ENCODE measurements at regions not wholly inside any gene's neighbourhood (a gene's known extent, or its start where the extent isn't known, plus 50 kb on each side); places are given as distances from the start of the nearest gene placed in this dataset.
A peak's percentile ranks its signal among the peaks of the same experiment; 100 is the strongest.

DNA sequence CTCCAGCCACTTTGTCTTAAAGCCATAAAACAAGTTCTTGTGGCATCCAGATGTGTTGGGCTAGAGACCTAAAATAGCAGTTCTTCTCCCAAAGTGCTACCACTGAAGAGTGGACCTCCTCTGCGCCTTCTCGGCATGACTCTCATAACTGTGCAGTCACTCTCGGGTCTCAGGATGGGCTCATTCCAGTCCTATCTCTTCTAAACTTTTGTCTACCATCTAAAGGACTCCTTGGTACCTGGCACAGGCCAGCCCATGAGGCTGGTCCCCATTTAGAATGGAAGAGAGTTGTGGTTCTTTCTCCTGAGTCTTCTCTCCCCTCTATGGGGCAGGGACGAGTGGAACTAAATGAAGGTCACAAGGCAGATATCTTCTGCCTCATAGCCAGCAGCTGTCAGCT, 272.0 kb upstream of the TMTC4 start:
- Mint-ChIP-seq H3K27ac (peak overlapping the region in 1 of 2 donors; percentile 29), H3K9me3 (peaks cover 0 to 7% of the 10 kb centered on the region in 2 donors), H3K36me3 (no peaks in the 10 kb centered on the region)
- no peak for ATAC-seq
- DNase-seq (ENCODE audit: low spot score in 2 of 2): no peak

DNA sequence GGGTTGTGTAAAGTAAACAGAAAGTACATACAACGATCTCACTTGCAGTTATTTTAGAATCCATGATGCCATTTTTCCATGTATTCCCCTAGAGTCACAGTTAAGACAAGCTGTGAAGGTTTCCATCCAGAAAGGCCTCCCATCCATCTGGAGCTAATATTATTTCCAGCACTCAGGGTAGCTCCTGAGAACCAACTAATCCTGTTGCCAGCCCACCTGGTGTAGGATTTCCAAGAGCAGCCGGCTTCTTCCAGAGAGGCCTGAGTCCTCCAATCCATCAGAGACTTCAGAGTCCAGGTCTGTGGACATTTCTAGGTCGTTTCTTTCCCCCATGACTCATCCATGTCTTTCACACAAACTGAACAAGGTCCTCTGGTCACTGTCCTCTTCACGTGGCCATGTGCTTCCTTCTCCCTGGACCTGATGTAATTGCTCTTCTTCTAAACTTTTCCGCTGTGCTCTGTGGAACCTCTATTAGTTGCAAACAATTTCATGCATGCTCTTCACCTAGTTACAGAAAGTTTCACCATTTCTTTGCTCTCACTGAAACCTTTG, 270.3 kb upstream of the TMTC4 start:
- H3K9me3 Mint-ChIP-seq: peaks cover 0 to 7% of the 10 kb centered on the region in 2 donors
- no peak for DNase-seq (ENCODE audit: low spot score in 2 of 2)
- H3K36me3 Mint-ChIP-seq: no peaks in the 10 kb centered on the region
- ATAC-seq: no peak
- no peak overlapping the region for H3K27ac Mint-ChIP-seq

DNA sequence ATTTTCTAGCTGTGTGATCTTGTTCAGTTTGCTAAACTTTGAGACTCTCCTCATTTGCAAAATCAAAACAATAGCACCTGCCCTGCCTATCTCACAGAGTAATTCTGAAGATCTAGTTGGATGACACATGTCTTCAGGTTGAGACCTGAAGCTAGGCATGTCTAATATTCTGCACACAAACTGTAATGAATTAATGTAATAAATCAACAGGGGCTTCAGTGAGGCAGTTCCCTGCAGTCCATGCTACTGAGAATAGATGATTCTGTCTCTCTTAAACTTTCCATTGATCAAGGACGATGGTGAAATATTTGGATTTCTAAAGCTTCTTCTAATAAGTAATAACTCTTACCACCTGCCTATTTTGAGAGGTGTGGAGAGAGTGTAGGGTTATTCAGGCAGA, 268.1 kb upstream of the TMTC4 start:
- no peaks in the 10 kb centered on the region for H3K36me3 Mint-ChIP-seq
- peaks cover 0 to 3% of the 10 kb centered on the region in 2 donors for H3K9me3 Mint-ChIP-seq
- H3K27ac Mint-ChIP-seq: no peak overlapping the region
- DNase-seq (ENCODE audit: low spot score in 2 of 2) (no peak), ATAC-seq (no peak)

DNA sequence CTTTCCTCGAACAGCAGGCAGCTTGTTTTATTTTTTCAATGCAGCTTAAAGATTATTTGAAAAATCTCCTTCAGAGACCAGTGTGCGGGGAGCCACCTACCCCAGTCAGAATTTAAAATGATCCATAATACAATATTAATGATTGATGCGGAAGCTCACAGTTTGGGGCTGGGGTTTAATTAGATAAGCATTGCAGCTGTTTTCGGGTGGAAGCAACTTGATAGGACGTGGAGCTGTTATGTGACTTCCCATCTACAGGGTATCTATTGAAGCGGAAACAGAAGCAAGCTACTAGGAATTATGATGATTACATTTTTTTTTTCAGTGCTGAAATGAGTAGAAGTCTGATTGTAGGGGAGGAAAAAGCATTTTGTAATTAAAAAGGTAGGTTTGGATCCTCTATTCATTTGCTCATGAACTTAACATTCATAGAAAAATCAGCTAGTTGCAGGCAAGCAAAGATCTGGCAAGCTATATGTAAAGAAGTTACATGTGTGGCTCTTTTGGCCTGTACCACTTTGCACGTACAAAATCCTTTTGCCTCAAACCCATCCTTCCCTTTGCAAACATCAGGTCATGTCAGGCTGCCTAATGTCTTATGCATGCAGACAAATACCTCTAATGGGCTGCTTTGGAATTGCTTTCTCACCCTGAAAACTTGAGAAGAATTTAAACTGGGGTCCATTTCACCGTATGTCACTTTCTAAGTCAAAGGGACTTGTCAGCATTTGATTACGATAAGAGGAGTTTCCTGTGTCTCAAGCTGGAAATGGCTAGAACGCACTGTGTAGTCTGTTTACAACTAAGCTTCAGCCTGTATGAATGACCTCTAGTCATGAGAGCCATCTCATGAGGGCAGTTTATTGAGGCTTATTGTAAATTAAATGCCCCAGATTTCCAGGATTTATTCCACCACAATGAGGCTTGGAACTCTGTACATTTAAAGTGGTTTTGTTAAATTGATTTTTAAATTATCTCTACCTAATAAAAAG, 267.1 kb upstream of the TMTC4 start:
- DNase-seq (ENCODE audit: low spot score in 2 of 2) (no peak), ATAC-seq (no peak)
- no peaks in the 10 kb centered on the region for H3K9me3 Mint-ChIP-seq
- no peaks in the 10 kb centered on the region for H3K36me3 Mint-ChIP-seq
- no peak overlapping the region for H3K27ac Mint-ChIP-seq

DNA sequence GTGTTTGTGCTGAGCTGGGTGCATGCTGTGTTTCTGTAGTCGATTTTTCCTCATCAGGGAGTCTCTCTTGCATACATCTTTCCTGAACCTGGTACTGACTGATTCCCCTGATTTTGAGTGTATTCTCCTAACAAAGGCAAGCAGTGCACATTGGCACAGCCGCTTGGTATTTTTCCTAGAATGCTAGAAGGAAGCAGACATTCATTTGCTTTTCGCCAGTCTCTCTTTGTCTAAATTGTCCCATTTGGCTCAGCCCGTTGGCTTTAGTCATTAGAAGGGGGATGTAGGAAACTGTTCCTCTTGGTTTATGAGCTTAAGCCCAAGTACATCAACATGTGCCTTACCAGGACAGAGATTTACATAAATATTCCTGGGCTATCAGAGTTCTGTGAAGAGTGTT, 266.1 kb upstream of the TMTC4 start:
- Mint-ChIP-seq H3K36me3 (no peaks in the 10 kb centered on the region), H3K27ac (no peak overlapping the region), H3K9me3 (no peaks in the 10 kb centered on the region)
- DNase-seq (ENCODE audit: low spot score in 2 of 2) (no peak), ATAC-seq (no peak)

DNA sequence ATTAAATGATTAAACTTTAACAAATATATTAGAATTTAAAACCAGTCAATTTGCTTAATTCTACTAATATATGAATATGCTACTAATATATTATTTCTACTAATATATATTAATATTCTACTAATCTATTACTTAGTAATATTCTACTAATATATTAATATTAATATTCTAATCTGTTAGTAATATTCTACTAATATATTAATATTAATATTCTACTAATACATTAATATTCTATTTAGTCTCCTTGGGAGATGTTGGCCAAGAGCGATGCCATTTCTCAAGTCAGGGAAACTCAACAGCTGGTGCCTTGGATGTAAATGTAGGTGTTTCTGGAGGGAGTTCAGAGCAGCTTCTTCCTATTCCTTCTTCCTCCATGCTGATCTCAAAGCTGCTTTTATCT, 259.2 kb upstream of the TMTC4 start:
- Mint-ChIP-seq H3K9me3 (no peaks in the 10 kb centered on the region), H3K36me3 (no peaks in the 10 kb centered on the region), H3K27ac (no peak overlapping the region)
- DNase-seq (ENCODE audit: low spot score in 2 of 2) (no peak), ATAC-seq (no peak)

DNA sequence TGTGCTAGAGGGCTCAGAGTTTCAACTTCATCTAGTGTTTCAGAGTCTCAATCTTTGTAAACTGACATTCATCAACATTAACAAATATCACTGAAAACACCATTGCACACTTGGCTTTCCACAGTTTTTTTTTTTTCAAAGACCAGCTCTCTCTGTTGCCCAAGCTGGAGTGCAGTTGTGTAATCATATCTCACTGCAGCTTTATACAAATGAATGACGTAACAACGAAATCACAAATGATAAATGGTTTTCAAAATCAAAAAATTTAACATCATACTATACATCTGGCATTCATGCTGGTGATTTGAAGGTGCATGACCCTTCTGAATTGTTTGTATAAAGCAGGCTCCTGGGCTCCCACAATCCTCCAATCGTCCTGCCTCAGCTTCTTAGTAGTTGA, 248.0 kb upstream of the TMTC4 start:
- Mint-ChIP-seq H3K36me3 (no peaks in the 10 kb centered on the region), H3K27ac (no peak overlapping the region), H3K9me3 (no peaks in the 10 kb centered on the region)
- DNase-seq (ENCODE audit: low spot score in 2 of 2) (no peak), ATAC-seq (no peak)

DNA sequence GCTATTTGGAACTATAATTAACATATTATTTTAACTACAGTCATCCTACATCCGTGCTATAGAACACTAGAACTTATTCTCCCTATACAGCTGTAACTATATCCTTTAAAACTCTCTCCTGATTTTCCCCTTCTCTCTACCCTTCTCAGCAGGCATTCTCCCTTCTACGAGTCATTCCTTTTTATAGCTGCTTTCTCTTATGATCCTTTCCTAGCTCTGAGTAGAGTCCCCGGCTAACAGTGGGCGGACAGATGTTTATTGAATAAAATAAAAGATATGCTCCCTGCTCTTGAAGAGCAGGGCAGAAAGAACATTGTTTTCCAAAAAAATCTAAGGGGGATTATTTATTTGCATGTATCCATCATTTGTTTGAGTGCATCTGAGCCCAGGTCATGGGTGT, 246.5 kb upstream of the TMTC4 start:
- no peak overlapping the region for H3K27ac Mint-ChIP-seq
- H3K36me3 Mint-ChIP-seq: no peaks in the 10 kb centered on the region
- ATAC-seq (no peak), DNase-seq (ENCODE audit: low spot score in 2 of 2) (no peak)
- H3K9me3 Mint-ChIP-seq: no peaks in the 10 kb centered on the region

DNA sequence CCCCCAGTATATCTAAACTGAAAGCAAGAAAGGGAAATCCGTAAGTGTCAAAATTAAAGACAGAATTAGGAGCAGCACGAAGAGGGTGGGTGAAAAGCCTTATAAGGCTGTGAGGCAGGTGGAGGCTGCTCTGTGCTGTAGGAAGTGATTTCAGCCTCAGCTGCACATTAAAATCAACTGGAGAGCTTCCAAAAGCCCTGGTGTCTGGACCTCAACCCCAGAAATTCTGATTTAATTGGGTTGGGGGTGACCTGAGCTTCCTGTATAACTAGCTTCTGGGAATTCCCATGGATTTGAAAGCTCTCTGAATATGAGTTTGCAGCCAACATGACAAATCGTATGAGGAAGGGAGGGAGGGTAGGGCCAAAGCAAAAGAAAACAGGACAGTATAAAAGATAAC, 242.4 kb upstream of the TMTC4 start:
- H3K27ac Mint-ChIP-seq: no peak overlapping the region
- no peaks in the 10 kb centered on the region for H3K36me3 Mint-ChIP-seq
- DNase-seq (ENCODE audit: low spot score in 2 of 2): no peak
- no peak for ATAC-seq
- H3K9me3 Mint-ChIP-seq: peaks cover 0 to 6% of the 10 kb centered on the region in 2 donors

DNA sequence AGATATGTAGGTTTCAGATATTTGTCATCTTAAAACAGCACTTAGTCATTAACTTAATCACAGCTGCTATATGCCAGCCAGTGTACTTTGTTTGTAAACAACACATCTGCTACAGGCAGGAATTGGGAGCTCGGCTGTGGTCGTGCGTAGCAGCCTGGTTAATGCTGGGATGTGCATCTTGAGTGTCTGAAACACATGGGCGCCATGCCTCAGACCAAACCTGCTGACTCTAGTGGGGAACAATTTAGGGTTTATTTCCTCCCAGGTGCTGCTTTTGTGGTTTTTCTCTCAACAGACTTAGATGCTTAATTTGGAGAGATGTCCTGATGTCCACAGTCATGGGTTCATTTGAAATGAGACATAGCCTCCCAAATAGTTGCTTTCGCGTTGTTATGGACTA, 238.5 kb upstream of the TMTC4 start:
- Mint-ChIP-seq H3K9me3 (peaks cover 0 to 6% of the 10 kb centered on the region in 2 donors), H3K36me3 (no peaks in the 10 kb centered on the region), H3K27ac (no peak overlapping the region)
- ATAC-seq: no peak
- no peak for DNase-seq (ENCODE audit: low spot score in 2 of 2)

DNA sequence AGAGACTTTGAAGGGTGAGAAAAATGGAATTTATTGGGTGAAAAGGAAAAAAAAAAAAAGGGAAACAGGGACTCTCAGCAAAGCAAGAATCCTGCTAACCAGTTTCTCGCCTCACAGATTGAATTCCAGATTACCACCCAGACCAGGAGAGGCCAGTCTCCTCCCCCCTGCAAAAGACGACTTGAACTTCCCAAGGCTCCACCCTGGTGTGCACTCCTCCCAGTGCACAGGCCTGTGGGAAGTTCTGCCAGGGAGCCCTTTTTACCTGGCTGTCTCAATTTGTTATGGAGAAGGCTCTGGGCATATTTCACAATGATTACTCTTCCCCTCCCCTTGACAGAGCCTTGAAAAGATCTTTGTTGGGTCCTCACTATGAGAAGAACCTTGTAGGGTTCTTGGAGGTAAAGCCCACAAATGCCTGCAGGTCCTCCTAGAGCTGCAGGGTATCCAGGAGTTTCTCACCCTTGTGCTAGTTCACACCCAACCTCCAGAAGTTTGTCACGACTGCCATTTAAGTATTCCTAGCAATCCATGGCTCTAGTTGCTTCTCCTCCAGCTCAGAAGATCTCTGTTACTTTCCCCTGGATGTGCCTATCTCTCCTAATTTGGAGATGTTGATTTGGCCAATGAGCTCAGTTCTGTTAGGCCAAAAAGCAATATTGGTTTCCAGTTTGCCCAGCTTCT, 229.8 kb upstream of the TMTC4 start:
- H3K36me3 Mint-ChIP-seq: no peaks in the 10 kb centered on the region
- H3K9me3 Mint-ChIP-seq: no peaks in the 10 kb centered on the region
- ATAC-seq (no peak), DNase-seq (ENCODE audit: low spot score in 2 of 2) (no peak)
- no peak overlapping the region for H3K27ac Mint-ChIP-seq

DNA sequence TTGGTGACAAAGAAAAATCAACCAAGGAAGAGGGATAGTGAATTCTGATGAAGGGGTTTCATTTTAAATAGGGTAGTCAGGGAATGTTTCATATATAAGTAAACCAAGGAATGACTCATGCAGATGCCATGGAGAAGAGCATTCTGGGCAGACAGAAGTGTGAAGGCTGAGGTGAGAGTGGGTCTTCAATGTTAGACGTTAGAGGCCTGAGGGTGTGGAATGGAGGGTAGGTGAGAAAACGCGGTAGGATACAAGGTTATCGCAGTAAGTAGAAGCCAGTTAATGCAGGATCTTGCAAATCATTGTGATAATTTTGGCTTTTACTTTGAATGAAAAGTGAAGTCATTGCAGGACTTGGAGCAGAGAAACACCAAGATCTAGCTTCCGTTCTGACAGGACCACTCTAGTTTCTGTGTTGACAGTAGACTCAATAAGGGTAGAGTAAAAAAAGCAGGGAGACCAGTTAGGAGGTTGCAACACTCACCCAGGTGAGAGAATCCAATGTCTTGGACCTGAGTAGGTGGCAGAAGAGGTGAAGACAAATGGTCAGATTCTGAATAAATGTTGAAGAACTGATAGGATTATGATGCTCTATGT, 225.2 kb upstream of the TMTC4 start:
- DNase-seq (ENCODE audit: low spot score in 2 of 2): no peak
- Mint-ChIP-seq H3K36me3 (no peaks in the 10 kb centered on the region), H3K27ac (no peak overlapping the region), H3K9me3 (no peaks in the 10 kb centered on the region)
- ATAC-seq: peak in 1 of 2 donors; percentile 71

DNA sequence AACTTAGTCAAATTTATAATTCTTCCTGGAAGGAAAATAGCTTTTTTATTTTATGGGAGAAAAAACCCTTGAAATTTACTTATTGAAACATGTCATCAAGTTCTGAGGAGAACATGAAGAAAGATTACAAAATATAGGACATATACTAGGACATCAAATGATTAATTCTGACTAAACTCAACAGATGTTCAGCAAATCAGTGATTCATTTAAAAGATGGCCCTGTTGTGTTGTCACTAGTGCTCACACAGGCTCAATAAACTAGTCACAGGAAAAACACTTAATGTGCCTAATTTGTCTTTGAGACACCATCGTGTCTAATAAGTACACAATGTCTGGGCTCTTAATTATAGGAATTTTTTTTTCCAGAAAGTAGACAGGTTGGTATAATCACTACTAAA, 223.8 kb upstream of the TMTC4 start:
- no peak overlapping the region for H3K27ac Mint-ChIP-seq
- H3K36me3 Mint-ChIP-seq: no peaks in the 10 kb centered on the region
- ATAC-seq: no peak
- no peak for DNase-seq (ENCODE audit: low spot score in 2 of 2)
- H3K9me3 Mint-ChIP-seq: no peaks in the 10 kb centered on the region

DNA sequence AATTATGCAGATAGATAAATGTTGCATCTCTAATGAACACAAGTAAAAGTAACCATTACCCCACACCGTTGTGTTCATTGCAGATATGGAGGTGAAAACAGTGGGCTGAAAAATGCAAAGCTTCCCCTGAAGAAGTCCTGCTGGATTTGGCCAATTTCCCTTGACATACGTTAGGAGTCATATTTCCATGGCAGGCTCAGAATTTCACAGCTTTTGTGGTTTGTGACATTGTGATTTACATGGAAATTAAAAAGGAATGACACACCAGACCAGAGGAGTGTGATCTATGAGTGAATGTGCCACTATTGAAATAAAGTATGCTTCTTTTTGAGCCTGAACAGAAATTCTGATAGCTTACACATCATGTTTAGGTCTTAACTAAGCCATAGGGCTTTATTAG, 221.1 kb upstream of the TMTC4 start:
- ATAC-seq: no peak
- DNase-seq (ENCODE audit: low spot score in 2 of 2): no peak
- H3K27ac Mint-ChIP-seq: no peak overlapping the region
- no peaks in the 10 kb centered on the region for H3K36me3 Mint-ChIP-seq
- H3K9me3 Mint-ChIP-seq: peaks cover 0 to 5% of the 10 kb centered on the region in 2 donors

DNA sequence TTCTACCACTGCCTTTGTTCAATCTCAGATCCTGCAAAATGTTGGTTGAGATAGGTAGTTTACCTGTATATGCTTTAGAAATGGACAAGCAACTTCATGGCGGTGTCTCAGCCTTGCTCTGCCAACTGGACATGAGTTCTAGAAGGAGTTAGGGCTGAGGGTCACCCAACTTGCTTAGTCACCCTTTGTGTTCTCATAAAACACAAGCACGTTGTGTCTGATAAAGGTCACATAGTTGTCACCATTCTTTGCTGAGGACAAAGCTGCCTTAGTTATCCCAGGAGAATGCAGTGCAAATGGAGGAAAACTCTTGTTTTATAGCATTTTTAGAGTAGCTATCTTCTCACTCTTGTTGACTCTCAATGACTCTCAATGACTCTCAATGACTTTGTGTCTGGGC, 218.4 kb upstream of the TMTC4 start:
- ATAC-seq (no peak), DNase-seq (ENCODE audit: low spot score in 2 of 2) (no peak)
- H3K36me3 Mint-ChIP-seq: no peaks in the 10 kb centered on the region
- H3K9me3 Mint-ChIP-seq: peaks cover 4 to 9% of the 10 kb centered on the region in 2 donors
- H3K27ac Mint-ChIP-seq: no peak overlapping the region

DNA sequence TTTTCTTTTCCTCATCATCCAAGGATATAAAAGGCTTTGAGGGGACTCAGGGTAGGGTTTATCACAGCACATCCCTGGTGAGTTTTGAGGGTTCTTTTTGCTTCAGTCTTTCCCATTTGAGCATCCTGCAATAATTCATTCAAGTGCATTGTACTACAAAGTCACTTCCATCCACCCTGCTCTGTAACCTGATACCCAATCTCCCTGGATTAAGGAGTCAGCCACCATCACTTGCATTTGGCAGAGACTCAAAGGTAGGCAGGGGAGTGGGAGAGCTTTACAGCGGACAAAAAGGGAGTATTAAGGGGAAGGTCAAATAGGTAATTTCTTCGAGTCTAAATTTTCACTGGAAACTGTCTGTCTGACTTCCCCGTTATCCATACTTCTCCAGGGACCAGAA, 216.1 kb upstream of the TMTC4 start:
- ATAC-seq (no peak), DNase-seq (ENCODE audit: low spot score in 2 of 2) (no peak)
- Mint-ChIP-seq H3K27ac (no peak overlapping the region), H3K9me3 (peaks cover 4 to 9% of the 10 kb centered on the region in 2 donors), H3K36me3 (no peaks in the 10 kb centered on the region)

DNA sequence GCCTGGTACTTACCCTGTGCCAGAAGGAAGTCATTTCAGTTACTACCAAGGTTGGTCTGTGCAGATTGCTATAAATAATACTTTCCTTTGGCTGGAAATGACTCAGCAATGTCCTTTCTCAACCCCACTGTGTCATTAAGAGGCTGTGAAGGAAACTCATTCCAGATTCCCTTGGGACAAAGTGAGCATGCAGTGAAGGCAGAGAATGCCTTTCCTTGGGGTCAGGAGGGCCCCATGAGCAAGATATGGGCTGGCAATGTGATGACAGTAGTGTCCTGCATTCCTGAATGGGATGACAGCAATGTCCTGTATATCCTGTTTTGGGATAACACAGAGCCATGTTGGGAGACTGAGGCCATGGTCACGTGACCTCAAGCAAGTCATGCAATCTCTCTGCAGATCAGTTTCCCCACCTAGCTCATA, 213.1 kb upstream of the TMTC4 start:
- Mint-ChIP-seq H3K36me3 (no peaks in the 10 kb centered on the region), H3K9me3 (peaks cover 4 to 9% of the 10 kb centered on the region in 2 donors)

More for the DNA sequence above, 213.1 kb upstream of the TMTC4 start:
- DNase-seq (ENCODE audit: low spot score in 2 of 2) (no peak), ATAC-seq (no peak)
- no peak overlapping the region for H3K27ac Mint-ChIP-seq

Measured in activated naive CD4-positive, alpha-beta T cell treated with anti-CD3 and anti-CD28 coated beads, Interleukin-2, amount 50 U/mL, for 72 hours (primary cell).